Nephron (organoid): ENCODE measurements at regions not wholly inside any gene's neighbourhood (a gene's known extent, or its start where the extent isn't known, plus 50 kb on each side); places are given as distances from the start of the nearest gene placed in this dataset.

Experiments used
- H3K27ac Mint-ChIP-seq, 3 experiments: 2 replicates each; pipeline ENCODE4 v1.8.0; 2020; ENCODE audit warnings: mixed read lengths in 3 of 3, mild to moderate bottlenecking in 2 of 3, moderate library complexity in 1 of 3
- H3K27me3 Mint-ChIP-seq: 2 replicates; pipeline ENCODE4 v1.8.0; 2021; ENCODE audit warnings: low read depth, mild to moderate bottlenecking, moderate library complexity, mixed read lengths
- H3K36me3 Mint-ChIP-seq: 2 replicates; pipeline ENCODE4 v1.8.0; 2020; ENCODE audit warnings: low read depth, mixed read lengths
- H3K4me1 Mint-ChIP-seq: 2 replicates; pipeline ENCODE4 v1.8.0; 2020; ENCODE audit warnings: mixed read lengths
- H3K4me3 Mint-ChIP-seq, 3 experiments: 2 replicates each; pipeline ENCODE4 v1.8.0; 2020; ENCODE audit warnings: mild to moderate bottlenecking in 3 of 3, mixed read lengths in 3 of 3, moderate library complexity in 2 of 3
- H3K9me3 Mint-ChIP-seq: 2 replicates; pipeline ENCODE4 v1.8.0; 2020; ENCODE audit warnings: mixed read lengths
- CTCF ChIP-seq, 3 experiments: fragments of 200-600 bp; sonication (generic); IDR thresholded peaks; one replicate each; pipeline ENCODE4 v1.5.0; 2021; ENCODE audit warnings: antibody characterized with exemption in 3 of 3; ENCODE audit not compliant: unreplicated experiment in 3 of 3

- TF ChIP-seq CTCF (IDR thresholded peaks at IDR 0.05; ENCODE audit: unreplicated experiment in 3 of 3): no peak
- no peaks in the 10 kb centered on the region for H3K36me3 Mint-ChIP-seq
- no peak overlapping the region for H3K4me3 Mint-ChIP-seq
- H3K4me1 Mint-ChIP-seq: no peaks in the 10 kb centered on the region
- H3K27ac Mint-ChIP-seq: peak overlapping the region in 1 of 3 experiments; percentile 93
- H3K9me3 Mint-ChIP-seq: peaks cover 6% of the 10 kb centered on the region
- H3K27me3 Mint-ChIP-seq: no peaks in the 10 kb centered on the region
Measured at GRCh38 chr14:56903304-56903969, 93.2 kb upstream of the OTX2 start.

DNA sequence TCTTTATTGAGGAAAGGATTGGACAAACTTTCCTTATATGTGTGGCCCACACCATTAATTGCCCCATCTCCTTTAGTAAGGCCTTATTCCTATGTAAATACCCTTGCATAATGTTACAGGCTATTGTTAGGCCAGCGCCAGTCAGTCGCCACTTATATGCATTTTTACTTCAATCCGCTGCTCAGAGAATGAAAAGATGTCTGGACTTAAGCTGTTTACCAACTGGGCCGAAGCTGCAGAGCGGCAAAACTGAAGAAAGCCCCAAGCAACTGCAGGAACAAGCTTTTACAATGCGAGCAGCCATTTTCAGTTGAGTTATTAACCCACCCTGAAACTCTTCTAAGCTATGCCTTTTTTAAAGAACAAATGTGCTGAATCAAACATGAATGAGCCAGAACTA lies 92.1 kb upstream of the OTX2 start:
- Mint-ChIP-seq H3K4me3 (no peak overlapping the region), H3K9me3 (peaks cover 6% of the 10 kb centered on the region), H3K4me1 (no peaks in the 10 kb centered on the region), H3K27ac (peak overlapping the region; percentile 73 to 93 (median 84)), H3K36me3 (no peaks in the 10 kb centered on the region), H3K27me3 (peaks cover 3% of the 10 kb centered on the region)
- no peak for TF ChIP-seq CTCF (IDR thresholded peaks at IDR 0.05; ENCODE audit: unreplicated experiment in 3 of 3)

DNA sequence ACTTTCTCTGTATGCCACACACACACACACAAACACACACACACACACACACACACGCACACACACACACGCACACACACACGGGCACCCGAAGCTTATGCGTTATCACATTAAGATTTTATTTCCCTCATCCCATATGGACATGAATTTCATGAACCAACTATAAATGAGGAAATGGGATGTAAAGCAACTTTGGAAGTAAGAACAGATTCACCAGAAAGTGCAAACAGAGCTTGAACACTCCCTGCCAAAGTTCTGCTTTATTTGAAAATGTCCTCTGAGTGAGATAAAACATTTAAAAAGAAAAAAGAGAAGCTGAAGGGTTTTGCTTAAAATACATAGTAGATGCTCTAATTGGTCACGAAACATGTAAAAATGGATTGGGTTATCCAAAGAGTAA lies 90.4 kb upstream of the OTX2 start:
- no peak overlapping the region for H3K4me3 Mint-ChIP-seq
- no peaks in the 10 kb centered on the region for H3K36me3 Mint-ChIP-seq
- H3K9me3 Mint-ChIP-seq: peaks cover 2% of the 10 kb centered on the region
- no peak for TF ChIP-seq CTCF (IDR thresholded peaks at IDR 0.05; ENCODE audit: unreplicated experiment in 3 of 3)
- H3K27ac Mint-ChIP-seq: no peak overlapping the region
- no peaks in the 10 kb centered on the region for H3K4me1 Mint-ChIP-seq
- H3K27me3 Mint-ChIP-seq: peaks cover 4% of the 10 kb centered on the region

- Mint-ChIP-seq H3K4me1 (no peaks in the 10 kb centered on the region), H3K9me3 (no peaks in the 10 kb centered on the region), H3K4me3 (no peak overlapping the region), H3K27ac (no peak overlapping the region), H3K36me3 (no peaks in the 10 kb centered on the region), H3K27me3 (peaks cover 4% of the 10 kb centered on the region)
- TF ChIP-seq CTCF (IDR thresholded peaks at IDR 0.05; ENCODE audit: unreplicated experiment in 3 of 3): no peak
Measured at GRCh38 chr14:56899829-56900228, 89.5 kb upstream of the OTX2 start.

- H3K27me3 Mint-ChIP-seq: peaks cover 18% of the 10 kb centered on the region
- no peaks in the 10 kb centered on the region for H3K36me3 Mint-ChIP-seq
- H3K27ac Mint-ChIP-seq: no peak overlapping the region
- no peak overlapping the region for H3K4me3 Mint-ChIP-seq
- TF ChIP-seq CTCF (IDR thresholded peaks at IDR 0.05; ENCODE audit: unreplicated experiment in 3 of 3): no peak
- no peaks in the 10 kb centered on the region for H3K4me1 Mint-ChIP-seq
- no peaks in the 10 kb centered on the region for H3K9me3 Mint-ChIP-seq
Measured at GRCh38 chr14:56896922-56897321, 86.6 kb upstream of the OTX2 start.

DNA sequence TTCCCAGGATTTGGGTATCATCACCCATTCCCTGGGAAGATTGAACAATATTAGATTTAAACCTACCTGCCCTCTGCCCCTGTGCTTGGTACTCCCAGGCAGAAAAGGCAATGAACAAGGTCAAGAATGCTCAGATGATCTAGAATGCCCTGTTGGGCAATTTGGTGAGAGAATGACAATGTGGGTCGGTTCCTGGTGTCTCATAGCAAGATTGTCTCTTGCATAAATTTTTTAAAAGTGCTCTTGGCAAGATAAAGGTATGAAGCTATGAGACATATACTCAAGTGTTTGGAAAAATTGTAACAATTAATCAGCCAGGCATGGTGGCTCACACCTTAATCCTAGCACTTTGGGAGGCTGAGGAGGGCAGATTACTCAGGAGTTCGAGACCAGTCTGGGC lies 86.0 kb upstream of the OTX2 start:
- Mint-ChIP-seq H3K9me3 (no peaks in the 10 kb centered on the region), H3K4me3 (no peak overlapping the region), H3K27me3 (peaks cover 18% of the 10 kb centered on the region), H3K36me3 (no peaks in the 10 kb centered on the region), H3K4me1 (no peaks in the 10 kb centered on the region), H3K27ac (no peak overlapping the region)
- TF ChIP-seq CTCF (IDR thresholded peaks at IDR 0.05; ENCODE audit: unreplicated experiment in 3 of 3): no peak
